SK-N-SH (cell line): ENCODE measurements at regions not wholly inside any gene's neighbourhood (a gene's known extent, or its start where the extent isn't known, plus 50 kb on each side); places are given as distances from the start of the nearest gene placed in this dataset.

Experiments
- MAX ChIP-seq: IDR thresholded peaks from 2 replicates; pipeline ENCODE4 v1.4.0; 2012; ENCODE audit warnings: low read depth
- NFIC ChIP-seq: IDR thresholded peaks from 2 replicates; pipeline ENCODE4 v1.4.0; 2012; ENCODE audit warnings: borderline replicate concordance
- TF ChIP-seq, protein P1 (sequence below): fragments of 200-600 bp; sonication (generic); IDR thresholded peaks from 2 replicates; pipeline ENCODE4 v1.6.1; 2017; ENCODE audit warnings: antibody characterized with exemption, mild to moderate bottlenecking, moderate library complexity

DNA sequence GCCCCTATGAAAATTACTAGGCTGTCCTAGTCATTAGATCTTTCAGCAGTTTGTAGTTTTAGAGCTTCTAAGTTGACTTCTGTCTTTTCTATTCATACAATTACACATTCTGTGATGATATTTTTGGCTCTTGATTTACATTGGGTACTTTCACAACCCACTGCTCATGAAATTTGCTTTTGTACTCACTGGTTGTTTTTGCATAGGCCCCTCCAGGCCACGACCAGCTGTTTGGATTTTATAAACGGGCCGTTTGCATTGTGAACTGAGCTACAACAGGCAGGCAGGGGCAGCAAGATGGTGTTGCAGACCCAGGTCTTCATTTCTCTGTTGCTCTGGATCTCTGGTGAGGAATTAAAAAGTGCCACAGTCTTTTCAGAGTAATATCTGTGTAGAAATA is 193.8 kb downstream of the RPIA start:
- TF ChIP-seq, protein P1, sequence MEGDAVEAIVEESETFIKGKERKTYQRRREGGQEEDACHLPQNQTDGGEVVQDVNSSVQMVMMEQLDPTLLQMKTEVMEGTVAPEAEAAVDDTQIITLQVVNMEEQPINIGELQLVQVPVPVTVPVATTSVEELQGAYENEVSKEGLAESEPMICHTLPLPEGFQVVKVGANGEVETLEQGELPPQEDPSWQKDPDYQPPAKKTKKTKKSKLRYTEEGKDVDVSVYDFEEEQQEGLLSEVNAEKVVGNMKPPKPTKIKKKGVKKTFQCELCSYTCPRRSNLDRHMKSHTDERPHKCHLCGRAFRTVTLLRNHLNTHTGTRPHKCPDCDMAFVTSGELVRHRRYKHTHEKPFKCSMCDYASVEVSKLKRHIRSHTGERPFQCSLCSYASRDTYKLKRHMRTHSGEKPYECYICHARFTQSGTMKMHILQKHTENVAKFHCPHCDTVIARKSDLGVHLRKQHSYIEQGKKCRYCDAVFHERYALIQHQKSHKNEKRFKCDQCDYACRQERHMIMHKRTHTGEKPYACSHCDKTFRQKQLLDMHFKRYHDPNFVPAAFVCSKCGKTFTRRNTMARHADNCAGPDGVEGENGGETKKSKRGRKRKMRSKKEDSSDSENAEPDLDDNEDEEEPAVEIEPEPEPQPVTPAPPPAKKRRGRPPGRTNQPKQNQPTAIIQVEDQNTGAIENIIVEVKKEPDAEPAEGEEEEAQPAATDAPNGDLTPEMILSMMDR: no peak
- TF ChIP-seq NFIC: no peak
- no peak for TF ChIP-seq MAX
